ENCODE measurements at regions not wholly inside any gene's neighbourhood (a gene's known extent, or its start where the extent isn't known, plus 50 kb on each side); places are given as distances from the start of the nearest gene placed in this dataset.

- Histone ChIP-seq H3K36me3 (no peaks in the 10 kb centered on the region), H3K4me3 (no peak overlapping the region), H3K4me1 (no peaks in the 10 kb centered on the region), H3K9me3 (no peaks in the 10 kb centered on the region), H3K27me3 (no peaks in the 10 kb centered on the region), H3K27ac (no peak overlapping the region)
- no peak for ATAC-seq
- WGBS, 2 donors (ENCODE audit: low coverage in 1 of 2): 71 to 90% methylated on average over 1 to 3 of the region's 7 CpGs
- TF ChIP-seq POLR2AphosphoS5 (IDR thresholded peaks at IDR 0.05) (no peak), POLR2A (IDR thresholded peaks at IDR 0.05) (no peak), CTCF (IDR thresholded peaks at IDR 0.05) (no peak), EP300 (IDR thresholded peaks at IDR 0.05) (no peak)
These were observed 549.4 kb upstream of the HS6ST1 start for GRCh38 chr2:128867936-128868636.

GRCh38 chr2:128868686-128869551 is 550.3 kb upstream of the HS6ST1 start:
- Histone ChIP-seq H3K27ac (no peak overlapping the region), H3K4me1 (no peaks in the 10 kb centered on the region), H3K36me3 (no peaks in the 10 kb centered on the region), H3K4me3 (no peak overlapping the region), H3K27me3 (no peaks in the 10 kb centered on the region), H3K9me3 (no peaks in the 10 kb centered on the region)
- ATAC-seq: no peak
- TF ChIP-seq EP300 (IDR thresholded peaks at IDR 0.05) (no peak), POLR2A (IDR thresholded peaks at IDR 0.05) (no peak), CTCF (IDR thresholded peaks at IDR 0.05) (no peak), POLR2AphosphoS5 (IDR thresholded peaks at IDR 0.05) (no peak)
- 84 to 88% methylated on average over 1 to 7 of the region's 7 CpGs for whole genome bisulfite sequencing, 2 donors (ENCODE audit: low coverage in 1 of 2)

- H3K9me3 ChIP-seq: no peaks in the 10 kb centered on the region
- H3K27ac ChIP-seq: no peak overlapping the region
These were observed 555.9 kb upstream of the HS6ST1 start for GRCh38 chr2:128874608-128875007.

GRCh38 chr2:128876986-128877983 is 558.6 kb upstream of the HS6ST1 start:
- Histone ChIP-seq H3K36me3 (no peaks in the 10 kb centered on the region), H3K27ac (no peak overlapping the region), H3K4me3 (no peak overlapping the region), H3K4me1 (no peaks in the 10 kb centered on the region), H3K27me3 (no peaks in the 10 kb centered on the region), H3K9me3 (no peaks in the 10 kb centered on the region)
- TF ChIP-seq CTCF (IDR thresholded peaks at IDR 0.05) (no peak), POLR2A (IDR thresholded peaks at IDR 0.05) (no peak), POLR2AphosphoS5 (IDR thresholded peaks at IDR 0.05) (no peak), EP300 (IDR thresholded peaks at IDR 0.05) (no peak)
- no peak for ATAC-seq
- WGBS, 2 donors (ENCODE audit: low coverage in 1 of 2): 55 to 66% methylated on average over 6 of the region's 6 CpGs

More at GRCh38 chr2:128874608-128875007, 555.9 kb upstream of the HS6ST1 start:
- H3K4me3 ChIP-seq: no peak overlapping the region
- no peaks in the 10 kb centered on the region for H3K4me1 ChIP-seq
- WGBS, 2 donors (ENCODE audit: low coverage in 1 of 2): 71 to 94% methylated on average over 1 to 4 of the region's 5 CpGs
- no peaks in the 10 kb centered on the region for H3K27me3 ChIP-seq
- no peaks in the 10 kb centered on the region for H3K36me3 ChIP-seq
- no peak for ATAC-seq
- no peak for TF ChIP-seq EP300 (IDR thresholded peaks at IDR 0.05)
- TF ChIP-seq POLR2A (IDR thresholded peaks at IDR 0.05): no peak
- no peak for TF ChIP-seq POLR2AphosphoS5 (IDR thresholded peaks at IDR 0.05)
- no peak for TF ChIP-seq CTCF (IDR thresholded peaks at IDR 0.05)

Data from gastroesophageal sphincter (tissue), 4 donors.